ENCODE measurements at regions not wholly inside any gene's neighbourhood (a gene's known extent, or its start where the extent isn't known, plus 50 kb on each side); places are given as distances from the start of the nearest gene placed in this dataset.
"Not testable (repeated sequence)": the region's sequence is repeated elsewhere in the genome, so short reads cannot be mapped to it uniquely, and the experiment has no call there.

GRCh38 chr10:81441624-81442023 lies 433.4 kb upstream of the NRG3 start:
- DNase-seq (ENCODE audit: low spot score): not testable (repeated sequence)

- DNase-seq (ENCODE audit: low spot score): no peak
Observed at GRCh38 chr10:81444242-81444929, 430.6 kb upstream of the NRG3 start.

GRCh38 chr10:81450651-81451050 lies 424.3 kb upstream of the NRG3 start:
- DNase-seq (ENCODE audit: low spot score): no peak

GRCh38 chr10:81472927-81473470 lies 402.0 kb upstream of the NRG3 start:
- DNase-seq (ENCODE audit: low spot score): no peak

GRCh38 chr10:81473755-81474154 lies 401.2 kb upstream of the NRG3 start:
- no peak for DNase-seq (ENCODE audit: low spot score)

- no peak for DNase-seq (ENCODE audit: low spot score)
Observed at GRCh38 chr10:81479316-81479715, 395.7 kb upstream of the NRG3 start.

- DNase-seq (ENCODE audit: low spot score): no peak
Observed at GRCh38 chr10:81496626-81497025, 378.4 kb upstream of the NRG3 start.

- no peak for DNase-seq (ENCODE audit: low spot score)
Observed at GRCh38 chr10:81498011-81498551, 376.9 kb upstream of the NRG3 start.

- no peak for DNase-seq (ENCODE audit: low spot score)
Observed at GRCh38 chr10:81502677-81503359, 372.2 kb upstream of the NRG3 start.

- not testable (repeated sequence) for DNase-seq (ENCODE audit: low spot score)
Observed at GRCh38 chr10:81505777-81506176, 369.2 kb upstream of the NRG3 start.

- no peak for DNase-seq (ENCODE audit: low spot score)
Observed at GRCh38 chr10:81514811-81515210, 360.2 kb upstream of the NRG3 start.

GRCh38 chr10:81520688-81521087 lies 354.3 kb upstream of the NRG3 start:
- no peak for DNase-seq (ENCODE audit: low spot score)

GRCh38 chr10:81524467-81524866 lies 350.5 kb upstream of the NRG3 start:
- no peak for DNase-seq (ENCODE audit: low spot score)

GRCh38 chr10:81532403-81532802 lies 342.6 kb upstream of the NRG3 start:
- no peak for DNase-seq (ENCODE audit: low spot score)

GRCh38 chr10:81534991-81535390 lies 340.0 kb upstream of the NRG3 start:
- DNase-seq (ENCODE audit: low spot score): no peak

- no peak for DNase-seq (ENCODE audit: low spot score)
Observed at GRCh38 chr10:81541517-81541916, 333.5 kb upstream of the NRG3 start.

GRCh38 chr10:81546243-81546642 lies 328.8 kb upstream of the NRG3 start:
- DNase-seq (ENCODE audit: low spot score): no peak

GRCh38 chr10:81548160-81548559 lies 326.8 kb upstream of the NRG3 start:
- no peak for DNase-seq (ENCODE audit: low spot score)

- DNase-seq (ENCODE audit: low spot score): no peak
Observed at GRCh38 chr10:81564143-81564542, 310.9 kb upstream of the NRG3 start.

- no peak for DNase-seq (ENCODE audit: low spot score)
Observed at GRCh38 chr10:81569488-81569887, 305.5 kb upstream of the NRG3 start.

GRCh38 chr10:81570349-81570748 lies 304.6 kb upstream of the NRG3 start:
- no peak for DNase-seq (ENCODE audit: low spot score)

- DNase-seq (ENCODE audit: low spot score): no peak
Observed at GRCh38 chr10:81570878-81571794, 303.9 kb upstream of the NRG3 start.
